Pancreas (tissue), 10 donors: ENCODE measurements at regions not wholly inside any gene's neighbourhood (a gene's known extent, or its start where the extent isn't known, plus 50 kb on each side); places are given as distances from the start of the nearest gene placed in this dataset.
A peak's percentile ranks its signal among the peaks of the same experiment; 100 is the strongest.

Experiments used
- ATAC-seq, 4 donors: fragments of 200-7000 bp; cut with Tn5 transposase; one replicate each; pipeline versions ENCODE4 v1.8.0 to v1.9.1; 2020; ENCODE audit warnings: mild to moderate bottlenecking in 4 of 4, moderate library complexity in 4 of 4
- DNase-seq, 6 donors: peaks; one replicate each; pipeline ENCODE4 v3.0.0-alpha.2; 2020
- FAIRE-seq: peaks from 2 replicates; lab custom pipeline; 2012; peaks lifted over from hg19 to GRCh38; lab: Jason Lieb, UNC
- H3K27ac ChIP-seq, 4 donors: fragments of 200-600 bp; sonication (generic); 1 replicate in 3 of 4; 2 replicates in 1 of 4; pipeline versions ENCODE4 v1.5.0 to v1.8.0; 2020
- H3K27me3 ChIP-seq, 4 donors: fragments of 200-600 bp; one replicate each; pipeline ENCODE4 v1.8.0; 2021
- H3K36me3 ChIP-seq, 3 donors: fragments of 200-600 bp; sonication (generic) in 1 of 3; one replicate each; pipeline versions ENCODE4 v1.5.0 to v1.8.0; 2020 to 2021
- H3K4me1 ChIP-seq, 3 donors: fragments of 200-600 bp; one replicate each; pipeline ENCODE4 v1.8.0; 2021
- H3K4me3 ChIP-seq, 4 donors: fragments of 200-600 bp; sonication (generic) in 2 of 4; one replicate each; pipeline versions ENCODE4 v1.5.0 to v1.8.0; 2020 to 2021
- H3K9me3 ChIP-seq, 4 donors: fragments of 200-600 bp; one replicate each; pipeline ENCODE4 v1.8.0; 2021
- CTCF ChIP-seq, 4 donors: fragments of 200-600 bp; sonication (generic) in 3 of 4; IDR thresholded peaks; one replicate each; pipeline versions ENCODE4 v1.5.0 to v1.8.0; 2021; ENCODE audit warnings: antibody characterized with exemption in 4 of 4
- WGBS, 2 donors: extraction: QIAGEN DNeasy Blood & Tissue Kit; methylation state at CpG; one replicate each; pipeline ENCODE4 v1.1.7; 2013; 5-methylcytosine and 5-hydroxymethylcytosine counted together
- intact Hi-C, 3 donors: fragments of 100-400 bp; cut with DNase I; formaldehyde crosslinking; loops; one replicate each; pipeline versions ENCODE4 v1.11.1 to v1.14.2; 2022
- donor health status: healthy with polysubstance abuse.
- donor health status: DM: no; HTN: no; CAD: no; lungs with moderate emphysema.
- donor health status: DM: no; HTN: no; CAD: no.
- donor health status: control.
- donor health status: control.
- donor health status: Bipolar disorder and iron deficiency.
- donor health status: DM: yes; HTN: yes; CAD: no.
- donor health status: DM: no; HTN: no; CAD: no.
- donor health status: DM: no; HTN: no; CAD: no.
- donor health status: DM: yes; HTN: yes; CAD: no.

GRCh38 chr16:13439766-13440165 lies 480.2 kb upstream of the ERCC4 start:
- no peaks in the 10 kb centered on the region for H3K4me1 ChIP-seq
- no peak for DNase-seq
- intact Hi-C loops, result no loop called here
- no peaks in the 10 kb centered on the region for H3K36me3 ChIP-seq
- no peaks in the 10 kb centered on the region for H3K27me3 ChIP-seq
- TF ChIP-seq CTCF (IDR thresholded peaks at IDR 0.05), result no peak
- H3K4me3 ChIP-seq, result no peak overlapping the region
- no peak overlapping the region for H3K27ac ChIP-seq
- no peak for ATAC-seq
- 51 to 60% methylated on average over 9 of the region's 9 CpGs for WGBS, 2 donors
- no peaks in the 10 kb centered on the region for H3K9me3 ChIP-seq
- FAIRE-seq, result no peak

- no peaks in the 10 kb centered on the region for H3K27me3 ChIP-seq
- no peaks in the 10 kb centered on the region for H3K36me3 ChIP-seq
- H3K4me3 ChIP-seq, result no peak overlapping the region
- H3K4me1 ChIP-seq, result no peaks in the 10 kb centered on the region
- FAIRE-seq, result no peak
- no peak overlapping the region for H3K27ac ChIP-seq
- intact Hi-C loops, result no loop called here
- no peaks in the 10 kb centered on the region for H3K9me3 ChIP-seq
- no peak for DNase-seq
- no peak for TF ChIP-seq CTCF (IDR thresholded peaks at IDR 0.05)
- 65 to 76% methylated on average over 3 of the region's 3 CpGs for WGBS, 2 donors
- no peak for ATAC-seq
Observed at GRCh38 chr16:13441675-13442074, 478.3 kb upstream of the ERCC4 start.

GRCh38 chr16:13448346-13448745 lies 471.6 kb upstream of the ERCC4 start:
- no peak for ATAC-seq
- no peak overlapping the region for H3K27ac ChIP-seq
- no peak for DNase-seq
- H3K9me3 ChIP-seq, result no peaks in the 10 kb centered on the region
- no peak for FAIRE-seq
- no peak for TF ChIP-seq CTCF (IDR thresholded peaks at IDR 0.05)
- intact Hi-C loops, result no loop called here
- H3K4me3 ChIP-seq, result no peak overlapping the region
- no peaks in the 10 kb centered on the region for H3K36me3 ChIP-seq
- no peaks in the 10 kb centered on the region for H3K4me1 ChIP-seq
- WGBS, 2 donors, result 39 to 47% methylated on average over 4 of the region's 4 CpGs
- no peaks in the 10 kb centered on the region for H3K27me3 ChIP-seq

GRCh38 chr16:13453325-13453724 lies 466.6 kb upstream of the ERCC4 start:
- H3K9me3 ChIP-seq, result no peaks in the 10 kb centered on the region
- DNase-seq, result peak in 4 of 6 donors; percentile 10 to 40 (median 26)
- WGBS, 2 donors, result 45 to 51% methylated on average over 2 of the region's 2 CpGs
- TF ChIP-seq CTCF (IDR thresholded peaks at IDR 0.05), result no peak
- H3K36me3 ChIP-seq, result no peaks in the 10 kb centered on the region
- FAIRE-seq, result no peak
- ATAC-seq, result peak in 3 of 4 donors; percentile 42 to 88 (median 80)
- H3K27ac ChIP-seq, result no peak overlapping the region
- no peaks in the 10 kb centered on the region for H3K4me1 ChIP-seq
- intact Hi-C loops, result loop anchor here (5.0 to 10.0 kb wide), 2 partner anchors 556 to 559 kb away; no protein-coding TSS in a partner anchor
- no peak overlapping the region for H3K4me3 ChIP-seq
- no peaks in the 10 kb centered on the region for H3K27me3 ChIP-seq

- intact Hi-C loops, result loop anchor here (5.0 to 10.0 kb wide), 2 partner anchors 557 to 559 kb away; no protein-coding TSS in a partner anchor
- DNase-seq, result peak in 3 of 6 donors; percentile 5 to 39 (median 19)
- Histone ChIP-seq H3K4me1 (no peaks in the 10 kb centered on the region), H3K27ac (no peak overlapping the region), H3K4me3 (no peak overlapping the region), H3K9me3 (no peaks in the 10 kb centered on the region), H3K27me3 (no peaks in the 10 kb centered on the region), H3K36me3 (no peaks in the 10 kb centered on the region)
- peak; percentile 52 to 84 (median 70) for ATAC-seq
- peak; percentile 45 to 55 (median 50) for TF ChIP-seq CTCF (IDR thresholded peaks at IDR 0.05)
- FAIRE-seq, result no peak
- 44 to 53% methylated on average over 10 of the region's 10 CpGs for WGBS, 2 donors
Observed at GRCh38 chr16:13453938-13454553, 465.9 kb upstream of the ERCC4 start.
